ENCODE measurements at regions not wholly inside any gene's neighbourhood (a gene's known extent, or its start where the extent isn't known, plus 50 kb on each side); places are given as distances from the start of the nearest gene placed in this dataset.
A peak's percentile ranks its signal among the peaks of the same experiment; 100 is the strongest.

GRCh38 chr3:156760333-156760732 is 65.8 kb upstream of the LEKR1 start:
- DNase-seq (ENCODE audit: low read depth), result no peak

GRCh38 chr3:156761007-156761406 is 65.1 kb upstream of the LEKR1 start:
- no peak for DNase-seq (ENCODE audit: low read depth)

GRCh38 chr3:156761713-156762451 is 64.3 kb upstream of the LEKR1 start:
- no peak for DNase-seq (ENCODE audit: low read depth)

DNA sequence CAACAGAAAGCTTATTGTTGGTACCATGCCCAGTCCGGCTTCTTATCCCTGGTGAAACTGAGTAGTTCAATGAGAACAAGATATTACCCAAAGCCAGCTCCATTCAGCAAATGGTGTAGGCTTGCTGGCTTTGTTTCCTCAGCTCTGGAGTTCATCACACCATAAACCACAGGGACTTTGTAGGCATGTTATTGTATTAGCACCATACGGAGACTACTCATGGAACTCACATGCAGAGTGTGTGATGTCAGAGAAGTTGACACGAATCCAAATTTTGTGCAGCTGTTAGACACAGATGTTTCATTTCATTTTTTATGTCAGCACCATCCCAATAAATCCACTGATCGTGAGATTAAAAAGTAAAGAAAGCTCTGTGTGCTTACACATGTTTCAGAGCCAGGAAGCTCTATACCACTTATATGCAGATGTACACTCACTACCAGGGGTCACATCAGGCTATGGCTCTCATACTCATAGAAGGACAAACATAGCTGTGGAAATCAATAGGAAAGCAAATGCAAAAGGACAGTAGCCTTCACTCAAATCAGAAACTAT is 63.4 kb upstream of the LEKR1 start:
- DNase-seq (ENCODE audit: low read depth), result peak; percentile 57

DNA sequence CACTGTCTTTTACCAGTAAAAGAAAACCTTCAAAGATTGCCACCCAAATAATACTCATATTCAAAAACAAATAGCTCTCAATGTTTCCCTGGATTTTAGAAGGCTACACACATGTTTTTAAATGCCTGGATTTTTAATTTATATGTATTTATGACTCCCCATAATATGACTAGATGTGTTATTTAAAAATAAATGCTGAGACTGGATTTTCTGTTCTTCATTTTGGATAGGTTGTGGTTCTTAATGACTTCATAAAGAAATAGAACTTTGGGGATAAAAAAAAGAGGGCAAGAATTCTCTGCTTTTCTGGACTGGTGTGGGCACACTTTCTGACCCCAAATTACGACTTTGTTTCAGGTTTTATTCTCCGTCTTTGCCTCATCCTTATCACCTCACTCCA is 62.8 kb upstream of the LEKR1 start:
- DNase-seq (ENCODE audit: low read depth), result no peak

DNA sequence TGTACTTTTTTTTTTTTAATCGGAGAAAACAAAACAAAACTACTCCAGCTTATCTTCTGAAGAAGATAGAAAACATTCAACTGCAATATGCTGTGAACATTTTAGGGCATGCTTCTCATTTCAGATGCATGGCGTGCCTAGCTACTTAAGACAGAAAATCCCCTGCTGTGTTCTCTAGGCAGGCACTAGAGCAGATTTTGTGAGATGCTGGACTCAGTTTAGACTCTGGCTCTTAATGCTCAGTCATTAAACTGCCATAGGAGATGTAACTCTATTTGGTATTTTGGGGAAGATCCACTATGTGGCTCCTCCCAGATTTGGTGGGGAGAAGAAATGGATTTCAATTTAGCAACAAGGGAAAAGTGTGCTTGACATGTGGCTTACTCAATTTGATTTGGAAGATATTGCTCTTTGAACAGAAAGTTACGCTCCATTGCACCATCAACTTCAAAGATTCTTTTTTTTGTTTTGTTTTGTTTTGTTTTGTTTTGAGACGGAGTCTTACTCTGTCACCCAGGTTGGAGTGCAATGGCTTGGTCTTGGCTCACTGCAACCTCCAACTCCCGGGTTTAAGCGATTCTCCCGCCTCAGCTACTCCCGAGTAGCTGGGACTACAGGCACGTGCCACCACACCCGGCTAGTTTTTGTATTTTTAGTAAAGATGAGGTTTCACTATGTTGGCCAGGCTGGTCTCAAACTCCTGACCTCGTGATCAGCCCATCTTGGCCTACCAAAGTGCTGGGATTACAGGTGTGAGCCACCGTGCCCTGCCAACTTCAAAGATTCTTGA is 62.0 kb upstream of the LEKR1 start:
- DNase-seq (ENCODE audit: low read depth), result no peak

DNA sequence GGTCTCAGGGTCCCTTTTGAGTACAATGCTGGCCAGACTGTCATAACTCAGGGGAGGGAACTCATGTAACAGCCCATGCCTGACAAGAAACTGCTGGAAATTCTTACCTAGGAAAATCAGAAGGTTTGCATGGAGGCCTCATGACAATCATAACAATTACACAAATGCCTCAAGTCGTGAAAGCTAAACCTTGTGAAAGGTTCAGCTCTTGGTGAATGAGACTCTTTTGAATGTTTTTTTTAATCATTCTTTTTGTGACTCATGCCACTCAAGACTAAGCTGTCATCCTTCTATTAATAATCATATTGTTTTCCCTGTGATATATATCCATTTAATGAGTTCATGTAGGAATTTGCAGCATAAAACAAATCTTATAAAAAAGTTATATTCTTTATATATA is 61.4 kb upstream of the LEKR1 start:
- no peak for DNase-seq (ENCODE audit: low read depth)

DNA sequence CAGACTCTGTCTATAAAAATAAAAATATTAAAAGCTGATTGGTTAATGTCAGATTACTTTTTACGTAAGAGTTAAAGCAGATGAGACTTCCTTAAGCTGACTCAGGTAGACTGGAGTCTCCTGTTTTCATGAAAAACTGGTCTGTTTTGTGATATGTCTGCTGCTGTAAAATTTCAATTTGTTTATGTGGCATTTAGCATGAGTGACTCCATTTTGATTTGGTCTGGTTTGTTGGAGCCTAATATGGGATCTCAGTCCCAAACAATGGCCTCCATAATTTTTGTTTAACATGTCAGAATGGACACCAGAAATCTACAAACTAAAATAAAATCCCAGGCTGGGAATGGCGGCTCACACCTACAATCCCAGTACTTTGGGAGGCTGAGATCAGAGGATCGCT is 57.8 kb upstream of the LEKR1 start:
- DNase-seq (ENCODE audit: low read depth), result no peak

DNA sequence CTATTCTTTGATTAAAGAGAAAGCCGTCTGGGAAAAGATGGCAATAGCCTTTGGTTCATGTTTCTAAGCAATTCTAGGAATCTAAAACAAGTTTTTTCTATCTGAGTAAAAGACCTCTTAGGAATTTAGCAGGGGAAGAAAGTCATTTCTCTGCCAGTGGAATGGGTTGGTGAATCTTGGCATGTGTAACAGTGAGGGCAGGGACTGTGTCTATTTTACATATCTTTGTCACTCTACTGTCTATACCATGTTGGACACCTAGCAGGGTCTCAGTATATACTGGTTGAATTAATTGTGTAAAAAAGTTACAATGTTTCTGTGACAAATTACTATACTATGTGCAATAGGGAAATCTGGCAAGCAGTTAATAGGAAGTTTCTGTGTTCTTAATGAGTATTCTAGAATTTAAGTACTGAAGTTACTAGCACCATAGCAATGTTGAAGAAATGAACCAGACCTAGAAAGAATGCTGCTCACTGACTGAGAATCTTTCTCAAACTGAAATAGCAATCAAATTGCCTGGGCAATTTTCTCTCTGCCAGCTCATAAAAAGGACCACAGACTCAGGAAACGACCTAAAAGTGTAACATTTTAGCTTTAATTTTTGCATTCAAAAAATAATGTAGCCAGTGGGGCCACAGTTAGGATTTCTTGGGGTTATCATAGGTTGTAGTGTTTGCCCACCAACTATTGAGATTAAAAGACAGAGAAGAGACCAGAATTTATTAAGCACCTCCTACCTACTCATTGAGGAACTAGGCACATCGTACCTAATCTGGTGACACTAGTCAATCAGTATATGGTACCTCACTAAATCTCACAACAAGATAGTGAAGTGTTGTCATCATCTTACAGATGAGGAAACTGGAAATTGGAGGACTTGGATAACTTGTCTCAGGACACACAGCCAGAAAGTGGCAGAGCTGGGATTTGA is 56.2 kb upstream of the LEKR1 start:
- no peak for DNase-seq (ENCODE audit: low read depth)

GRCh38 chr3:156770699-156771414 is 55.3 kb upstream of the LEKR1 start:
- no peak for DNase-seq (ENCODE audit: low read depth)

GRCh38 chr3:156772588-156773206 is 53.5 kb upstream of the LEKR1 start:
- DNase-seq (ENCODE audit: low read depth), result no peak

DNA sequence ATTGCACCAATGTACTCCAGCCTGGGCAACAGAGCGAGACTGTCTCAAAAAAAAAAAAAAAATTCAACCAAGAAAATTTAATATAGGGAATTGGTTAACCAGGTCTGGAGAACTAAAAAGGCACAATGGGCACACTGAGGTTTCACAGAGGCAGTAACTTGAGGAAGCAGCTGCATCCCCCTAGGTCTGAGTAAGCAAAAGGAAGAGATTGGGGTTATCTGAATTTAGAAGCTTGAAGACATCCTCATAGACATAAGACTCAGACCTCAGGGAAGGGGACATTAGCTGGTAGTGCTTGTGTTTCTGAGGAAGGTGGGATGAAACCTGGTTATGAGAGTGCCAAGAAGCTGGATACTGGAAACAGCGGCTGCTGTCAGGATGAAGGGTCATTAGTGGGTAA is 50.1 kb upstream of the LEKR1 start:
- no peak for DNase-seq (ENCODE audit: low read depth)

Data from non-pigmented ciliary epithelial cell (primary cell).